ENCODE measurements at regions not wholly inside any gene's neighbourhood (a gene's known extent, or its start where the extent isn't known, plus 50 kb on each side); places are given as distances from the start of the nearest gene placed in this dataset.

- no peak for DNase-seq
These were observed 52.0 kb upstream of the TOP3B start for GRCh38 chr22:22034469-22035132.

- DNase-seq = no peak
These were observed 51.3 kb upstream of the TOP3B start for GRCh38 chr22:22033803-22034468.

- DNase-seq = no peak
These were observed 50.6 kb upstream of the TOP3B start for GRCh38 chr22:22032906-22033802.

GRCh38 chr22:22032099-22032905 is 49.7 kb upstream of the TOP3B start:
- DNase-seq = no peak

All from activated CD4-positive, alpha-beta T cell treated with anti-CD3 and anti-CD28 coated beads, Interleukin-2, amount 50 U/mL, for 4 hours (primary cell).